H1 (cell line): ENCODE measurements at regions not wholly inside any gene's neighbourhood (a gene's known extent, or its start where the extent isn't known, plus 50 kb on each side); places are given as distances from the start of the nearest gene placed in this dataset.

ENCODE experiments used
- CTCF ChIA-PET: fragments of 300-600 bp; sonication (Branson Sonifier 250); formaldehyde crosslinking; loops from one replicate; lab custom pipeline; 2021; ENCODE audit not compliant: partially characterized antibody; lab: Charles Lee
- POLR2A ChIA-PET: fragments of 300-600 bp; sonication (Branson Sonifier 250); formaldehyde crosslinking; loops from one replicate; lab custom pipeline; 2021; ENCODE audit warnings: inconsistent platforms; ENCODE audit not compliant: partially characterized antibody; lab: Charles Lee
- DNase-seq, 2 experiments: peaks; one replicate each; pipeline versions ENCODE4 v3.0.0 to v3.0.0-alpha.2; 2010 to 2022; ENCODE audit warnings: low spot score in 2 of 2, low read depth in 1 of 2, mixed read lengths in 1 of 2
- FAIRE-seq: peaks from 2 replicates; lab custom pipeline; 2011; peaks lifted over from hg19 to GRCh38; lab: Jason Lieb, UNC
- H2AFZ ChIP-seq: 2 replicates; pipeline ENCODE4 v1.8.1; 2012; ENCODE audit warnings: low read length, inconsistent platforms
- H2AK5ac ChIP-seq: 2 replicates; pipeline ENCODE4 v1.6.1; 2013; ENCODE audit warnings: low read depth, low read length
- H2BK120ac ChIP-seq: replicated peaks from 2 replicates; pipeline ENCODE3; 2013; ENCODE audit warnings: low read depth, low read length, inconsistent platforms
- H2BK12ac ChIP-seq: 2 replicates; pipeline ENCODE4 v1.6.1; 2013; ENCODE audit warnings: low read depth, low read length
- H2BK15ac ChIP-seq: 2 replicates; pipeline ENCODE4 v1.6.1; 2013; ENCODE audit warnings: low read length
- H2BK20ac ChIP-seq: 2 replicates; pipeline ENCODE4 v1.6.1; 2013; ENCODE audit warnings: low read length
- H2BK5ac ChIP-seq: 2 replicates; pipeline ENCODE4 v1.6.1; 2013; ENCODE audit warnings: low read depth, low read length
- H3K14ac ChIP-seq: 2 replicates; pipeline ENCODE4 v1.6.1; 2013; ENCODE audit warnings: inconsistent platforms; ENCODE audit not compliant: insufficient read length
- H3K18ac ChIP-seq: 2 replicates; pipeline ENCODE4 v1.6.1; 2013; ENCODE audit warnings: low read length; ENCODE audit errors: extremely low read depth
- H3K23ac ChIP-seq: 2 replicates; pipeline ENCODE4 v1.6.1; 2013; ENCODE audit warnings: inconsistent platforms; ENCODE audit not compliant: insufficient read length
- H3K23me2 ChIP-seq: 2 replicates; pipeline ENCODE4 v1.6.1; 2013; ENCODE audit warnings: low read depth, low read length
- H3K27ac ChIP-seq: 2 replicates; pipeline ENCODE4 v1.6.1; 2011; ENCODE audit warnings: low read depth, low read length, inconsistent platforms
- H3K27me3 ChIP-seq, 4 experiments: replicated peaks in 1 of 4; 1 replicate in 1 of 4; 2 replicates in 3 of 4; pipeline versions ENCODE4 v1.6.1 to v1.8.1; 2011 to 2013; ENCODE audit warnings: low read length in 3 of 4, mild to moderate bottlenecking in 3 of 4, inconsistent platforms in 2 of 4, mixed read lengths in 2 of 4, moderate library complexity in 1 of 4; ENCODE audit not compliant: control insufficient read depth in 3 of 4, insufficient read depth in 3 of 4; ENCODE audit errors: extremely low read depth in 1 of 4
- H3K36me3 ChIP-seq, 4 experiments: 2 replicates each; pipeline versions ENCODE4 v1.6.1 to v1.8.1; 2011 to 2013; ENCODE audit warnings: mild to moderate bottlenecking in 4 of 4, low read length in 3 of 4, moderate library complexity in 2 of 4, control low read depth in 1 of 4, inconsistent platforms in 1 of 4; ENCODE audit not compliant: insufficient read depth in 4 of 4, control insufficient read depth in 2 of 4
- H3K4ac ChIP-seq: replicated peaks from 2 replicates; pipeline ENCODE3; 2013; ENCODE audit warnings: low read length, low read depth, mixed read lengths, inconsistent platforms; ENCODE audit not compliant: insufficient read length
- H3K4me1 ChIP-seq, 4 experiments: replicated peaks in 1 of 4; 1 replicate in 1 of 4; 2 replicates in 3 of 4; pipeline versions ENCODE4 v1.6.1 to v1.8.1; 2011 to 2013; ENCODE audit warnings: low read length in 3 of 4, inconsistent platforms in 2 of 4, mixed read lengths in 1 of 4; ENCODE audit not compliant: insufficient read depth in 4 of 4, control insufficient read depth in 3 of 4
- H3K4me2 ChIP-seq, 2 experiments: 2 replicates each; pipeline versions ENCODE4 v1.6.1 to v1.8.1; 2011 to 2013; ENCODE audit warnings: low read depth in 2 of 2, low read length in 2 of 2, control low read depth in 1 of 2, inconsistent platforms in 1 of 2, mild to moderate bottlenecking in 1 of 2; ENCODE audit not compliant: insufficient read depth in 1 of 2
- H3K4me3 ChIP-seq, 4 experiments: fragments of 200-600, 300-600 bp in 1 of 4; sonication (generic), shearing (Covaris generic), sonication (Bioruptor Twin) in 1 of 4; 2 replicates each; pipeline versions ENCODE4 v1.5.1 to v1.8.1; 2011 to 2016; ENCODE audit warnings: low read length in 4 of 4, low read depth in 3 of 4, control low read depth in 2 of 4, inconsistent platforms in 2 of 4, mild to moderate bottlenecking in 2 of 4, mixed read lengths in 1 of 4, moderate library complexity in 1 of 4; ENCODE audit not compliant: insufficient read depth in 2 of 4; ENCODE audit errors: extremely low read depth in 1 of 4
- H3K56ac ChIP-seq: replicated peaks from 2 replicates; pipeline ENCODE3; 2013; ENCODE audit warnings: low read depth, mild to moderate bottlenecking, mixed read lengths, low read length, inconsistent platforms; ENCODE audit not compliant: insufficient read length
- H3K79me1 ChIP-seq: 2 replicates; pipeline ENCODE4 v1.6.1; 2013; ENCODE audit warnings: low read depth, low read length, control low read depth
- H3K79me2 ChIP-seq, 2 experiments: 2 replicates each; pipeline versions ENCODE4 v1.6.1 to v1.8.1; 2012 to 2013; ENCODE audit warnings: low read length in 2 of 2, mild to moderate bottlenecking in 2 of 2, inconsistent platforms in 1 of 2; ENCODE audit not compliant: insufficient read depth in 2 of 2, control insufficient read depth in 1 of 2
- H3K9ac ChIP-seq, 4 experiments: replicated peaks in 1 of 4; 1 replicate in 1 of 4; 2 replicates in 3 of 4; pipeline versions ENCODE4 v1.6.1 to v1.8.1; 2011 to 2013; ENCODE audit warnings: low read depth in 3 of 4, low read length in 3 of 4, control low read depth in 2 of 4, mild to moderate bottlenecking in 2 of 4, moderate library complexity in 2 of 4, inconsistent platforms in 1 of 4; ENCODE audit errors: extremely low read depth in 1 of 4
- H3K9me3 ChIP-seq, 2 experiments: 2 replicates each; pipeline versions ENCODE4 v1.6.1 to v1.8.1; 2012 to 2013; ENCODE audit warnings: mild to moderate bottlenecking in 2 of 2, moderate library complexity in 2 of 2, control low read depth in 1 of 2, inconsistent platforms in 1 of 2, low read depth in 1 of 2, low read length in 1 of 2, mixed read lengths in 1 of 2; ENCODE audit not compliant: insufficient read depth in 2 of 2
- H4K20me1 ChIP-seq, 2 experiments: replicated peaks in 1 of 2; 2 replicates each; pipeline versions ENCODE3 to v1.8.1; 2011 to 2013; ENCODE audit warnings: inconsistent platforms in 2 of 2, low read length in 2 of 2, mild to moderate bottlenecking in 1 of 2; ENCODE audit not compliant: insufficient read depth in 2 of 2, control insufficient read depth in 1 of 2
- H4K5ac ChIP-seq: 2 replicates; pipeline ENCODE4 v1.6.1; 2013; ENCODE audit warnings: low read length, low read depth, mixed read lengths, inconsistent platforms; ENCODE audit not compliant: insufficient read length
- H4K8ac ChIP-seq: 2 replicates; pipeline ENCODE4 v1.8.0; 2013; ENCODE audit warnings: mild to moderate bottlenecking, moderate library complexity, low read length, inconsistent platforms; ENCODE audit not compliant: insufficient read depth; ENCODE audit errors: extremely low read depth
- H4K91ac ChIP-seq: replicated peaks from 2 replicates; pipeline ENCODE3; 2013; ENCODE audit warnings: low read length, mixed read lengths, inconsistent platforms; ENCODE audit not compliant: insufficient read length
- CTBP2 ChIP-seq: IDR thresholded peaks from 2 replicates; pipeline ENCODE4 v1.7.0; 2011; ENCODE audit warnings: borderline replicate concordance, mild to moderate bottlenecking, moderate library complexity, mixed read lengths, low read length; ENCODE audit not compliant: insufficient read depth, insufficient read length
- NANOG ChIP-seq: IDR thresholded peaks from 2 replicates; pipeline ENCODE4 v1.6.1; 2011; ENCODE audit warnings: low read length, low read depth, mild to moderate bottlenecking, inconsistent platforms; ENCODE audit not compliant: insufficient read depth, poor library complexity, severe bottlenecking
- RXRA ChIP-seq: IDR thresholded peaks from 2 replicates; pipeline ENCODE4 v1.6.1; 2011; ENCODE audit warnings: low read depth, mild to moderate bottlenecking, low read length, moderate library complexity; ENCODE audit not compliant: insufficient read depth
- SAP30 ChIP-seq: fragments of 300-600 bp; sonication (generic); IDR thresholded peaks from 2 replicates; pipeline ENCODE4 v1.7.1; 2012; ENCODE audit warnings: low read length, moderate library complexity, mild to moderate bottlenecking, inconsistent platforms; ENCODE audit not compliant: insufficient read depth, insufficient replicate concordance

GRCh38 chr5:20212701-20213100 is 224.7 kb upstream of the CDH18 start:
- H3K4me2 ChIP-seq = no peak overlapping the region
- H3K23ac ChIP-seq = no peak overlapping the region
- no peak overlapping the region for H2BK20ac ChIP-seq
- H3K4me1 ChIP-seq = no peaks in the 10 kb centered on the region
- ChIA-PET CTCF (interaction anchor here (0.6 to 1.7 kb wide), 3 partner anchors 10 to 659 kb away, joined by 3 read pairs; no protein-coding TSS in a partner anchor), POLR2A (no interaction called here)
- H2BK12ac ChIP-seq = no peak overlapping the region
- H2BK5ac ChIP-seq = no peak overlapping the region
- H2BK15ac ChIP-seq = no peak overlapping the region
- no peak overlapping the region for H3K4ac ChIP-seq
- H3K4me3 ChIP-seq = no peak overlapping the region
- H3K79me2 ChIP-seq = no peaks in the 10 kb centered on the region
- no peaks in the 10 kb centered on the region for H4K20me1 ChIP-seq
- H3K14ac ChIP-seq = no peak overlapping the region
- no peak overlapping the region for H3K18ac ChIP-seq
- FAIRE-seq = no peak
- H3K23me2 ChIP-seq = no peaks in the 10 kb centered on the region
- H4K91ac ChIP-seq = no peak overlapping the region
- no peak overlapping the region for H2AK5ac ChIP-seq
- no peaks in the 10 kb centered on the region for H3K9me3 ChIP-seq
- no peak overlapping the region for H3K9ac ChIP-seq
- H4K8ac ChIP-seq = no peak overlapping the region
- no peaks in the 10 kb centered on the region for H3K79me1 ChIP-seq
- TF ChIP-seq RXRA (no peak), SAP30 (no peak), CTBP2 (no peak), NANOG (no peak)
- H3K36me3 ChIP-seq = no peaks in the 10 kb centered on the region
- DNase-seq = no peak
- no peak overlapping the region for H3K56ac ChIP-seq
- no peak overlapping the region for H3K27ac ChIP-seq
- H3K27me3 ChIP-seq = no peaks in the 10 kb centered on the region
- H2AFZ ChIP-seq = no peak overlapping the region
- no peak overlapping the region for H4K5ac ChIP-seq
- no peak overlapping the region for H2BK120ac ChIP-seq
